ENCODE measurements at regions not wholly inside any gene's neighbourhood (a gene's known extent, or its start where the extent isn't known, plus 50 kb on each side); places are given as distances from the start of the nearest gene placed in this dataset.
"Not testable (repeated sequence)": the region's sequence is repeated elsewhere in the genome, so short reads cannot be mapped to it uniquely, and the experiment has no call there.

- intact Hi-C loops (cut with DNase I) = loop anchor here (10.0 kb wide), 1 partner anchor 165 kb away; no protein-coding TSS in a partner anchor
- no peak for DNase-seq
- Histone ChIP-seq H3K4me1 (no peaks in the 10 kb centered on the region), H3K27ac (no peak overlapping the region), H3K36me3 (no peaks in the 10 kb centered on the region), H3K27me3 (no peaks in the 10 kb centered on the region), H3K4me3 (replicated peaks in 1 of 3) (no peak overlapping the region), H3K9me3 (no peaks in the 10 kb centered on the region)
- TF ChIP-seq CTCF (IDR thresholded peaks at IDR 0.05) (no peak), POLR2A (IDR thresholded peaks at IDR 0.05) (no peak)
- WGBS, 2 donors = 89 to 91% methylated on average over 3 of the region's 3 CpGs
These were observed 110.7 kb downstream of the MDH1 start for GRCh38 chr2:63699549-63699839.

GRCh38 chr2:63700271-63700670 is 111.5 kb downstream of the MDH1 start:
- WGBS, 2 donors = 90 to 91% methylated on average over 3 of the region's 3 CpGs

GRCh38 chr2:63701406-63701805 is 112.6 kb downstream of the MDH1 start:
- TF ChIP-seq CTCF (IDR thresholded peaks at IDR 0.05) = no peak
- TF ChIP-seq POLR2A (IDR thresholded peaks at IDR 0.05) = no peak
- Histone ChIP-seq H3K9me3 (no peaks in the 10 kb centered on the region), H3K27ac (no peak overlapping the region), H3K27me3 (no peaks in the 10 kb centered on the region), H3K4me1 (no peaks in the 10 kb centered on the region), H3K36me3 (no peaks in the 10 kb centered on the region), H3K4me3 (replicated peaks in 1 of 3) (no peak overlapping the region)
- DNase-seq = no peak
- intact Hi-C loops (cut with DNase I) = no loop called here

More at GRCh38 chr2:63700271-63700670, 111.5 kb downstream of the MDH1 start:
- H3K36me3 ChIP-seq = no peaks in the 10 kb centered on the region
- intact Hi-C loops (cut with DNase I) = no loop called here
- H3K4me1 ChIP-seq = no peaks in the 10 kb centered on the region
- no peak overlapping the region for H3K4me3 ChIP-seq (replicated peaks in 1 of 3)
- H3K27me3 ChIP-seq = no peaks in the 10 kb centered on the region
- H3K27ac ChIP-seq = no peak overlapping the region
- H3K9me3 ChIP-seq = no peaks in the 10 kb centered on the region
- DNase-seq = no peak
- TF ChIP-seq CTCF (IDR thresholded peaks at IDR 0.05) = no peak
- no peak for TF ChIP-seq POLR2A (IDR thresholded peaks at IDR 0.05)

GRCh38 chr2:63706084-63706483 is 117.3 kb downstream of the MDH1 start:
- H3K27ac ChIP-seq; DNase-seq; H3K4me3 ChIP-seq (replicated peaks in 1 of 3); H3K4me1 ChIP-seq; H3K9me3 ChIP-seq; H3K36me3 ChIP-seq; H3K27me3 ChIP-seq; intact Hi-C loops (cut with DNase I): not testable (repeated sequence)
- 94 to 97% methylated on average over 3 of the region's 3 CpGs for WGBS, 2 donors

- TF ChIP-seq CTCF (IDR thresholded peaks at IDR 0.05) (no peak), POLR2A (IDR thresholded peaks at IDR 0.05) (no peak)
- Histone ChIP-seq H3K4me1 (no peaks in the 10 kb centered on the region), H3K9me3 (no peaks in the 10 kb centered on the region), H3K4me3 (replicated peaks in 1 of 3) (no peak overlapping the region), H3K36me3 (no peaks in the 10 kb centered on the region), H3K27ac (no peak overlapping the region), H3K27me3 (no peaks in the 10 kb centered on the region)
- intact Hi-C loops (cut with DNase I) = no loop called here
- no peak for DNase-seq
- WGBS, 2 donors = 79 to 81% methylated on average over 1 of the region's 1 CpG
These were observed 122.0 kb downstream of the MDH1 start for GRCh38 chr2:63710732-63711131.

GRCh38 chr2:63712748-63713147 is 124.0 kb downstream of the MDH1 start:
- Histone ChIP-seq H3K9me3 (no peaks in the 10 kb centered on the region), H3K36me3 (no peaks in the 10 kb centered on the region), H3K27me3 (no peaks in the 10 kb centered on the region), H3K4me3 (replicated peaks in 1 of 3) (no peak overlapping the region), H3K27ac (no peak overlapping the region), H3K4me1 (no peaks in the 10 kb centered on the region)
- intact Hi-C loops (cut with DNase I) = no loop called here
- 60 to 63% methylated on average over 2 of the region's 2 CpGs for WGBS, 2 donors
- TF ChIP-seq CTCF (IDR thresholded peaks at IDR 0.05) = no peak
- no peak for TF ChIP-seq POLR2A (IDR thresholded peaks at IDR 0.05)
- DNase-seq = no peak
